Activated naive CD8-positive, alpha-beta T cell treated with anti-CD3 and anti-CD28 coated beads for 36 hours (primary cell): ENCODE measurements at regions not wholly inside any gene's neighbourhood (a gene's known extent, or its start where the extent isn't known, plus 50 kb on each side); places are given as distances from the start of the nearest gene placed in this dataset.

Experiments used
- DNase-seq: peaks from one replicate; pipeline ENCODE4 v3.0.0; 2021
- H3K27ac Mint-ChIP-seq: one replicate; pipeline ENCODE4 v1.8.0; 2022; ENCODE audit warnings: mild to moderate bottlenecking, moderate library complexity, mixed read lengths
- H3K27me3 Mint-ChIP-seq: one replicate; pipeline ENCODE4 v1.8.0; 2022; ENCODE audit warnings: mild to moderate bottlenecking, mixed read lengths
- H3K36me3 Mint-ChIP-seq: one replicate; pipeline ENCODE4 v1.8.0; 2021; ENCODE audit warnings: mild to moderate bottlenecking, mixed read lengths
- H3K4me1 Mint-ChIP-seq: one replicate; pipeline ENCODE4 v1.8.0; 2021; ENCODE audit warnings: mixed read lengths
- H3K4me3 Mint-ChIP-seq: one replicate; pipeline ENCODE4 v1.8.0; 2022; ENCODE audit warnings: mild to moderate bottlenecking, moderate library complexity, mixed read lengths
- H3K9me3 Mint-ChIP-seq: one replicate; pipeline ENCODE4 v1.8.0; 2022; ENCODE audit warnings: mixed read lengths

DNA sequence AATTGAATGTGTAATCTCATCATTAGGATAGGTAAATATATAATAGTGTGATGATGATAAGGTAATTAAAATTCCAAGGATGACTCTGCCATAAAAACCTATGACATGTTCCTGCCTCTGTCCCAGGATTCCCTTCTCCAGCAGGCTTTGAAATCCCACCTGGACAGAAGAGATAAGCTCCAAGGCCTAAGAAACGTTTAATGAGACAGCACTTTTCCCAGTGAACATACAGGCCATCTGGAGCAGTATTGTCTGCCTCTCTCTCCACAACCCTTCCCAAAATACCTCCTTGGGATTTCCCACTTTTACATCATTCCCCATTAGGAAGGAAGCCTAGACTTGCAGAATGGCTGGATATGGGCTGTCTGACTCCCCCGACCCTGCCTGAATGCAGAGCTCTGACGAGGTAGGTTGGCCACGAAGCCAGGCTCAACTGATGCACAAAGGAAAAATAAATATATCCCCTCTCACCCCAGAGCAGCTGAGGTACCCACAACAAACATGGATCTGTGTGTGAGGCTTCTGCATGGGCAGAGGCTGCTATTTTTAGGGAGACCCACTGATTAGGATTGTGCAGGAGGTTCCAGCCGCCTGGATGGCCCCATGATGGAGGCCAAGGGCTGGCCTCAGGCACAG lies 71.0 kb downstream of the TMPRSS5 start:
- no peak overlapping the region for H3K4me3 Mint-ChIP-seq
- peaks cover 2% of the 10 kb centered on the region for H3K9me3 Mint-ChIP-seq
- peaks cover 9% of the 10 kb centered on the region for H3K27me3 Mint-ChIP-seq
- H3K36me3 Mint-ChIP-seq, result no peaks in the 10 kb centered on the region
- no peak overlapping the region for H3K27ac Mint-ChIP-seq
- no peaks in the 10 kb centered on the region for H3K4me1 Mint-ChIP-seq
- no peak for DNase-seq

DNA sequence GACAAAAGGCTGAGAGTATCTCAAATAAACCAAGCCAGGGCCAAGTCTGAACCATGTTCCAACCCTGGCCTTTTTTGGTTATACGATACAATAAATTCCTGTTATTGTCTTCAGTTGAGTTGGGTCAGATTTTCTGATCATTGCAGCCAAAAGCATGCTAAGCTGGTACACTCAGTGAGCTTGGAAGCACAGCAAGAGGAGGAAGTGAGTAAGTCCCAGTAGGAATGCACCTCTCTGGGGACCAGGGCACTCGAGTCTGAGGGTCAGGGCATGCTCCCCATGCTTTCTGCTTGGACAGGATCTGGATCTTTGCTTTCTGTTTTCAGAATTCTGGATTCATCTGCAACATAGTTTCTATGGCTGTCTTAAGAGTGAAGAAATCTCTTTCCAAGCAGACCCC lies 73.1 kb downstream of the TMPRSS5 start:
- no peaks in the 10 kb centered on the region for H3K4me1 Mint-ChIP-seq
- H3K36me3 Mint-ChIP-seq, result no peaks in the 10 kb centered on the region
- peaks cover 11% of the 10 kb centered on the region for H3K27me3 Mint-ChIP-seq
- H3K4me3 Mint-ChIP-seq, result no peak overlapping the region
- DNase-seq, result no peak
- peaks cover 2% of the 10 kb centered on the region for H3K9me3 Mint-ChIP-seq
- no peak overlapping the region for H3K27ac Mint-ChIP-seq

DNA sequence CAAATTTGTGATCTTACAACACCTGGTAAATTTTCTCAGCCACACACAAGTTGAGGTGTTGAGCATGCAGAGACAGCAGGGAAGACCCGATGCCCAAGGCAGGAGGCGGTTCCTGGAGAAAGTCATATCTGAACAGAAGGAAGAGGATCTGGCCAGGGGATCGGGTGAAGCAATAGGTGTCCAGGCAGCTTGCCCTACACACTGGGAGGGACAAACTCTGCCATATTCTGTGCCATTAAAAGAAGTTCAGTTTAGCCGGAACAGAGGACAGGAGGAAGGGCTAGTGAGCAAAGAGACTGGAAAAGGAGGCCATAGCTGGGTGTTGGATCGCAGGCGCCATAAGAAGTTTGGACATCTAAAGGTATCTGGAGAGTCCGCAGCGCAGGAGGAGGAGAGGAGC lies 76.5 kb downstream of the TMPRSS5 start:
- no peaks in the 10 kb centered on the region for H3K36me3 Mint-ChIP-seq
- no peak for DNase-seq
- H3K4me1 Mint-ChIP-seq, result no peaks in the 10 kb centered on the region
- H3K4me3 Mint-ChIP-seq, result no peak overlapping the region
- H3K9me3 Mint-ChIP-seq, result no peaks in the 10 kb centered on the region
- peaks cover 16% of the 10 kb centered on the region for H3K27me3 Mint-ChIP-seq
- no peak overlapping the region for H3K27ac Mint-ChIP-seq

DNA sequence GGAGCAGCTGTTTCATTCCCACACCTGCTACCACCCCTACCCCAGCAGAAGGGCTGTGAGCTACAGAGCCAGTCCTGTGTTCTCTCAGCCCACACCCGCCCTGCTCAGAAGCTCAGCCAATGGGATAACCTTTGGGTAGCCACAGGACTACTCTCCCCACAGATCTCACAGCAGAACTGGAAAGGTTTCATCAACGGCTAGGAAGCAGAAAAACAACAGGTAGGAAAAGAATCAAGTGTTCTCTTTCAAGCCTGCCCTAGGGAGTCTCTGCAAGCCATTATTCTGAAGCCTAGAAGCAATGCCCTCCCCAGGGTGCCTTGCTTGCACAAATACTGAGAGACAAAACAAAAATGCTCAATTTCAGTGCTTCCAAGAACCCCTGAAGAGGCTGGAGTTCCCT lies 77.2 kb downstream of the TMPRSS5 start:
- H3K36me3 Mint-ChIP-seq, result no peaks in the 10 kb centered on the region
- no peaks in the 10 kb centered on the region for H3K4me1 Mint-ChIP-seq
- H3K4me3 Mint-ChIP-seq, result no peak overlapping the region
- H3K27ac Mint-ChIP-seq, result no peak overlapping the region
- no peaks in the 10 kb centered on the region for H3K9me3 Mint-ChIP-seq
- no peak for DNase-seq
- H3K27me3 Mint-ChIP-seq, result peaks cover 16% of the 10 kb centered on the region

DNA sequence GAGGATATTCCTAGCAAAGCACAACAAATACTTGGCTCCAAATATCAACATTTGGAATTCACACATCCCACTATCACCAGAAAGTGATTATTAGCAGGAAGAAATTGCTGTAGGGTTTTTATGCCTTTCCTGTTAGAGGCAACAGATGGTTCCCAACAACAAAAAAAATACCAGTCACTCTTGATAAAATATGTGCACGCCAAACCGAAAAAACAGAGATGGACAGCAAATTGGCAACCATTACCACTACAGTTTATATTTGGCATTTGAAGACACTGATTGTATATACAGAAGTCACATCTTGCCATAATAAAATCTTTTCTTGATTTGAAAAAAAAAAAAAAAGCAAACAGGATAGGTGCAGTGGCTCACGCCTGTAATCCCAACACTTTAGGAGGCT lies 78.2 kb downstream of the TMPRSS5 start:
- no peaks in the 10 kb centered on the region for H3K9me3 Mint-ChIP-seq
- no peaks in the 10 kb centered on the region for H3K36me3 Mint-ChIP-seq
- no peaks in the 10 kb centered on the region for H3K4me1 Mint-ChIP-seq
- H3K27ac Mint-ChIP-seq, result no peak overlapping the region
- H3K27me3 Mint-ChIP-seq, result peaks cover 16% of the 10 kb centered on the region
- no peak for DNase-seq
- no peak overlapping the region for H3K4me3 Mint-ChIP-seq

DNA sequence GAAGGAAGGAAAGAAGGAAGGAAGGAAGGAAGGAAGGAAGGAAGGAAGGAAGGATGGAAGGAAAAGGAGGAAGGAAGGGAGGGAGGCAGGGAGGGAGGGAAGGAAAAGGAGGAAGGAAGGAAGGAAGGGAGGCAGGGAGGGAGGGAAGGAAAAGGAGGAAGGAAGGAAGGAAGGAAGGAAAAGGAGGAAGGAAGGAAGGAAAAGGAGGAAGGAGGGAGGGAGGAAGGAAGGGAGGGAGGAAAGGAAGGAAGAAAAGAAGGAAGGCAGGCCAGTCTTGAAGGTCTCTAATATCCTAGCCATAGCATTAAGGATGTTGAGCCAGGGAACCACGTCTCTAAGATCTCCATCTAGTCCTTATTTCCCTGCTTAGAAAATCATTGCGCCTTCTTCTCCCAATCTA lies 78.8 kb downstream of the TMPRSS5 start:
- Mint-ChIP-seq H3K4me3 (no peak overlapping the region), H3K4me1 (no peaks in the 10 kb centered on the region), H3K27me3 (peaks cover 19% of the 10 kb centered on the region), H3K36me3 (no peaks in the 10 kb centered on the region), H3K27ac (no peak overlapping the region), H3K9me3 (no peaks in the 10 kb centered on the region)
- DNase-seq, result no peak

DNA sequence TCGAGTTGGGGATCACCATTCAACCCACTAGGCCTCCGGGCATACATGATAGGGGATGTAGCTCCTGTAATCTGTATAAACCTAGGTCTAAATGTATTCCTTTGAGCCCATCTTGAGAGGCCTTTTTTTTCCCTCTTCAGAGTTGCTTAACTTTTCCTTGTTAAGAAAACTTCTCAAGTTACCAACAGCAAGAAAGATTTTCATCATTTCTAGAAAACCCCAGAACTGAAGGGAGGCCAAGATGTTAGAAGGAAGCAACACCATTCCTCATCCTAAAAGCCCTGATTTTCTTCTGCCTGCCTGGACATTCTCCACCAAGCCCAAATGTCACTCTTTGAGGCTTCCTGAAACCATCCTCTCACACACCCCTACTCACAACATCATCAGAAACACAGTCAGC lies 79.4 kb downstream of the TMPRSS5 start:
- no peaks in the 10 kb centered on the region for H3K4me1 Mint-ChIP-seq
- H3K27me3 Mint-ChIP-seq, result peaks cover 22% of the 10 kb centered on the region
- H3K36me3 Mint-ChIP-seq, result no peaks in the 10 kb centered on the region
- no peaks in the 10 kb centered on the region for H3K9me3 Mint-ChIP-seq
- H3K4me3 Mint-ChIP-seq, result no peak overlapping the region
- no peak overlapping the region for H3K27ac Mint-ChIP-seq
- no peak for DNase-seq

DNA sequence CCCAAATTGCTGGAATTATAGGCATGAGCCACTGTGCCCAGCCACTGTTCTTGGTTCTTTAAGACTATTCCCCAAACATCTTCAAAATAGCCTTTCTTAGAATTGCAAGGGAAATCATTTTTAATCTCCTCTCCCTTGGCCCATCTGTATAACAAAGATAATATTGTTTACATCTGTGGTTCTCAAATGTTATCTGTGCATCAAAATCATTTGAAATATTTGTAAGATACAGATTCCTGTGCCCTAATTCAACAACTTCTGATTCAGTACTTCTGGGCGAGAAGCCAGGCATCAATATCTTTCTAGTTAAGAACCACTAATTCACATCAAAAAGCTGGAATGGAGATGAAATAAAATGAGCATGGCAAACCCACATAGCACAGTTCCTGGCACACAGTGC lies 83.0 kb downstream of the TMPRSS5 start:
- Mint-ChIP-seq H3K36me3 (no peaks in the 10 kb centered on the region), H3K4me1 (no peaks in the 10 kb centered on the region), H3K4me3 (no peak overlapping the region), H3K27me3 (peaks cover 10% of the 10 kb centered on the region), H3K9me3 (peaks cover 3% of the 10 kb centered on the region), H3K27ac (no peak overlapping the region)
- no peak for DNase-seq

DNA sequence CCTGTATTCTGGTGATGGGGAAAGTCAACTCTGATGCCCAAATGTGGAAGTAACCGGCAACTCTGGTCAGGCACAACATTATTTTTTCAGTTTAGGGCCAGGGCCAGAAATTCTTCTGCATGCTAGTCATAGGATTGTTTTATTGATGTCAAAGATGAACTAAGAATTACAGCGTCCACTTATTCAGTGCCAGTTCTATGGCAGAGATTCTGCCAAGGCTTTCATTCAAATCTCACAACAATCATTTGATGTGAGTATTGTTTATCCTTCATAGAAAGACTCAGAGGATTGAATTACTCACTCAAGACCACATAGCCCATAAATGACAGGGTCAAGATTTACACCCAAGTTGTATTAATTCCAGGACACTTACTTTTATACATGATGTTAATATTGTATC lies 87.7 kb downstream of the TMPRSS5 start:
- Mint-ChIP-seq H3K27ac (no peak overlapping the region), H3K9me3 (peaks cover 3% of the 10 kb centered on the region), H3K27me3 (peaks cover 5% of the 10 kb centered on the region), H3K4me3 (no peak overlapping the region), H3K36me3 (no peaks in the 10 kb centered on the region), H3K4me1 (no peaks in the 10 kb centered on the region)
- no peak for DNase-seq

DNA sequence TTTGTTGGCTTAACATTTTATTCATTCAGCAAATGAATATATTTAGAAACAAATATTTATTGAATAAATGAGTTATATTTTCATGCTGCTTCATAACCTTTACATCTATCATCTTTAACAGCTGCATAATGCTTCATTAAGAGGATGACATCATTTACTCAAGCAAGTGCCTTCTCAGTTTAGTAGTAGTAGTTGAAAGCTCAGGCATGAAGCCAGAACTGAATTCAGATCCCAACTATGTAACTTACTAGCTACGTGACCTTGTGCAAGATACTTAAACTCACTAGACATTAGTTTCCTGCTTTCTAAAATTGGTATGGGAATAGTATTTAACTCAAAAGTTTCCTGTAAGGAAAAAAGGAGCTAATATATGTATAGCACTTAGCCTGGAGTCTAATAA lies 90.3 kb downstream of the TMPRSS5 start:
- no peak for DNase-seq
- Mint-ChIP-seq H3K27ac (no peak overlapping the region), H3K4me3 (no peak overlapping the region), H3K27me3 (no peaks in the 10 kb centered on the region), H3K36me3 (no peaks in the 10 kb centered on the region), H3K4me1 (no peaks in the 10 kb centered on the region), H3K9me3 (peaks cover 2% of the 10 kb centered on the region)

DNA sequence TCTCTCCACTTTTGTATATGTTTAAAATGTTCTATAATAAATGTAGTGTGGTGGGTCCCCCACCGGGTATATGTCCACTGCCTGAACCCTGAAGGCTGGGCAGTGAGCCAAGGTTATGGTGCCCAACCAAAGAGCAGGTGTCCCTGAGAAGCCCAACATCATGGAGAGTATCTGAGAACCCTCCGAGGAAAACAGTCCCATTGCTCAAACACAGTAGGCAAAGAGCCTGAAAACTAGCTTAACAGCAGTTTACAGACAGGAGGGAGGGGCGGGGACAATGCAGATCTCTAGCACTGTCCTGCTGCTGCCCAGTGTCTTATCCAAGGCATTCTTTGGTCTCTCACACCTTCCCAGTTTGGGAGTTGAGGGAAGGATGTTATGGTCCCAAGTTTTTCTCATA lies 91.0 kb downstream of the TMPRSS5 start:
- DNase-seq, result no peak
- Mint-ChIP-seq H3K36me3 (no peaks in the 10 kb centered on the region), H3K4me1 (no peaks in the 10 kb centered on the region), H3K27ac (no peak overlapping the region), H3K9me3 (peaks cover 2% of the 10 kb centered on the region), H3K4me3 (no peak overlapping the region), H3K27me3 (no peaks in the 10 kb centered on the region)

DNA sequence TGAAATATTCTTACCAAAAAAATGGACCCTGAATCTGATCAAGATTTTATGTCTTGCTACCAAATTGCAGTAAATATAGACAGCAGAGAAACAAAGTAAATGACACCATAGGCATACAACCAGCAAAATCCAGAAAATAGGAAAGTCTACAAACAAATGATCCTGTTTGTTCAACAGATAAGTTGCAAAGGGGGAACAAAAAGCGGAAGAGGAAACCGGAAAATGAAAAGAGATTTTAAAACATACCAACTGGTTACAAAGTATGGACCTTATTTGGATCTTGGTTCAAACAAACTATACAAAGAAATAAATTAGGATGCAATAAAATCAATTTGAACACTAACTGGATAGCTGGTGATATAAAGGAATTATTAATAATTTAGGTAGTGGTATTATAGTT lies 92.0 kb downstream of the TMPRSS5 start:
- no peaks in the 10 kb centered on the region for H3K9me3 Mint-ChIP-seq
- H3K36me3 Mint-ChIP-seq, result no peaks in the 10 kb centered on the region
- no peaks in the 10 kb centered on the region for H3K27me3 Mint-ChIP-seq
- no peak overlapping the region for H3K4me3 Mint-ChIP-seq
- no peaks in the 10 kb centered on the region for H3K4me1 Mint-ChIP-seq
- no peak for DNase-seq
- no peak overlapping the region for H3K27ac Mint-ChIP-seq

DNA sequence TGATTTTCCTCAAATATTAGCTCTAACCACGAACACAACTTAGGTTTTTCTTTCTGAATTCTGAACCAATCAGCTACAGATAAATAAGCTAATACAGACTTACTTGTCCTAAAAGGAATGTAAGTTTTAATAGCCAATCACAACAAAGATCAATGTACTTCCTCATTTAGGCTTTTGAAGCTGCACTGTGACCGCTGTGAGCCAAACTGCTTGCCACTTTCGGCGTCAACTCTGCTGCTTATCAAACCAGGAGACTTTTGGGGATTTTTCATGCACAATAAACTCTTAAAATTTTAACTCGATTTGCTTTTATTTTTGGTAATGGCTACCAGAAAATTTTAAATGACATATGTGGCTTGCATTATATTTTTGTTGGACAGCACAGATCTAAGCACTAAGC lies 92.5 kb downstream of the TMPRSS5 start:
- Mint-ChIP-seq H3K4me1 (no peaks in the 10 kb centered on the region), H3K9me3 (no peaks in the 10 kb centered on the region), H3K27me3 (no peaks in the 10 kb centered on the region), H3K27ac (no peak overlapping the region), H3K4me3 (no peak overlapping the region), H3K36me3 (no peaks in the 10 kb centered on the region)
- no peak for DNase-seq

DNA sequence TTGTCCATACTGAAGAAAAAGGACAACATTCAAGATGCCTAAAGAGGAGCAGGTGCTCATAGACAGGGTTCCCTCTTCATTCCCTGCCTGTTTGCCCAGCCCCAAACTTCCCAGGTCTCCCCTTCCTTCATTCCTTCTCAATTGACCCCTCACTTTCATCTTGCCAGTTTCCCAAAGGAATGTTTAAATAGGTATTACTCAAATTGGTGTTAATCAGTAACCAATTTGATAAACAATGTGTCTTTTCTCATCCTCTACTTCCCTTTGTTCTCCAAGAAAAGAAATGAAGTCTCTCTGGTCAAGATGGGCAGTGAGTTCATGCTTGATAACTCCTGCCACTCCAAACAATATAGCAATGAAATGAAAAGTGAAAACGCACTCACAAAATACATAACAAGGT lies 101.9 kb downstream of the TMPRSS5 start:
- no peaks in the 10 kb centered on the region for H3K4me1 Mint-ChIP-seq
- H3K27ac Mint-ChIP-seq, result no peak overlapping the region
- peaks cover 21% of the 10 kb centered on the region for H3K27me3 Mint-ChIP-seq
- H3K36me3 Mint-ChIP-seq, result no peaks in the 10 kb centered on the region
- DNase-seq, result no peak
- H3K4me3 Mint-ChIP-seq, result no peak overlapping the region
- peaks cover 8% of the 10 kb centered on the region for H3K9me3 Mint-ChIP-seq

DNA sequence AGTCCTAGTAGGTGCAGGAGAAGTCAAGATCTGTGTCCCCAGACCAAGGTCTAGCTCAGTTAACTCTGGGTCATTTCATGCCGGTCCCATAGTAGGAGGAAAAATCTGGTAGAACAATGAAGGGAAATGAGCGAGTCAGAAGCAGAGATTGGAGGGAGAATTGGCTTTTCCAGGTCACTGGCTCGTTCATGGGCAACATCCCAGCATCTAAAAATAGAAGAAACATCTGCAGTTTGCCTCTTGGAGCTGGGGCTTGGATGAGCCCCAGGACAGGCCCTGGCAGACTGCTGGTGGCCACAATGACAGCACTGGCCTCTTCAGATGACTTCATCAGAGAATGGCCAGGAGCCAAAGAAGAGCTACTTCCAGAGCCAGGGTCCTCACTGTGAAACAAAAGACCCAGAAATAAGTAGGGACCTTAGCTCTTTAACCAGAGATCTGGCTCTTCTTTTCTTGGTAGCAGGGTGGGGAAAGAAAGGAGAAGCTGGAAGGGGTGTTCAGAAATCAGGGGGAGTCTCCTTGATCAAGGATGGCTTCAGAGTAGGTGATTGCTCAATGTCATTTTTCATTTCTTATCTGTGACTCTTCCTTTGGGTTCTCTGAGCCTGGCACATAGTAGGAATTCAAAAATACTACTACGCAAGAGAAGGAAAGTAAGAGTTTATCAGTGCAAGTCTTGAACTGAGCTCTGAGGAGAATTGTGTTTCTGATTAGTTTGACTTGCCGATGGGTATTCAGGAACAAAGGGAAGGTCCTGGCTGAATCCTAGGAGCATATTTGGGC lies 102.6 kb downstream of the TMPRSS5 start:
- Mint-ChIP-seq H3K27me3 (peaks cover 25% of the 10 kb centered on the region), H3K4me1 (no peaks in the 10 kb centered on the region), H3K4me3 (no peak overlapping the region), H3K36me3 (no peaks in the 10 kb centered on the region), H3K27ac (no peak overlapping the region), H3K9me3 (peaks cover 8% of the 10 kb centered on the region)
- no peak for DNase-seq

DNA sequence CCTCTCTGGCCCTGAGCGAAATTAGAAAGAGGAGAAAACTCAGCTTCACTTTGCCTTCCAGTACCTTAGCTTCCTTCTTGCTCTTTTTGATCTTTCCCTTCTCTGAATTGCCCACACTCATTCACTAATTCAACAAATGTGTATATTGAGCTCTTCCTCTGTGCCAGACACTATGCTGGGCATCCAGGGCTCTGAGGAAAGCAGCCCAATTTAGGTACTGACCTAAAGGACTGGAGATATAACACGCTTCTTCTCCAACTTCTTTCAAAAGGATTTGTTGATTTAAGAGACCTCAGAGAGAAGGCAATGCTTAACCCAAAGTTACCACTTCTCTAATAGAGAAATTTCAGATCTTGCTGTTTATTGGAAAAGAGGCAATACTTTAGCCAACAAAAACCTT lies 103.6 kb downstream of the TMPRSS5 start:
- H3K36me3 Mint-ChIP-seq, result no peaks in the 10 kb centered on the region
- H3K4me3 Mint-ChIP-seq, result no peak overlapping the region
- no peaks in the 10 kb centered on the region for H3K4me1 Mint-ChIP-seq
- H3K27ac Mint-ChIP-seq, result no peak overlapping the region
- DNase-seq, result no peak
- H3K27me3 Mint-ChIP-seq, result peaks cover 33% of the 10 kb centered on the region
- peaks cover 8% of the 10 kb centered on the region for H3K9me3 Mint-ChIP-seq
